Neural crest cell (in vitro differentiated cells): ENCODE measurements at regions not wholly inside any gene's neighbourhood (a gene's known extent, or its start where the extent isn't known, plus 50 kb on each side); places are given as distances from the start of the nearest gene placed in this dataset.
A peak's percentile ranks its signal among the peaks of the same experiment; 100 is the strongest.

Source experiments
- DNase-seq: peaks from one replicate; pipeline ENCODE4 v3.0.0; 2021; ENCODE audit warnings: low read depth, mixed read lengths, low spot score
- H3K27ac Mint-ChIP-seq: one replicate; pipeline ENCODE4 v1.8.0; 2021; ENCODE audit warnings: mild to moderate bottlenecking, mixed read lengths; ENCODE audit not compliant: unreplicated experiment
- H3K27me3 Mint-ChIP-seq: 2 replicates; pipeline ENCODE4 v1.8.0; 2021; ENCODE audit warnings: low read depth, mild to moderate bottlenecking, mixed read lengths
- H3K36me3 Mint-ChIP-seq: 2 replicates; pipeline ENCODE4 v1.8.0; 2021; ENCODE audit warnings: low read depth, mild to moderate bottlenecking, mixed read lengths
- H3K4me1 Mint-ChIP-seq: 2 replicates; pipeline ENCODE4 v1.8.0; 2021; ENCODE audit warnings: mixed read lengths
- H3K4me3 Mint-ChIP-seq: one replicate; pipeline ENCODE4 v1.8.0; 2021; ENCODE audit warnings: mild to moderate bottlenecking, mixed read lengths
- H3K9me3 Mint-ChIP-seq: 2 replicates; pipeline ENCODE4 v1.8.0; 2021; ENCODE audit warnings: mixed read lengths
- CTCF ChIP-seq: fragments of 200-600 bp; sonication (generic); conservative IDR thresholded peaks from 2 replicates; pipeline ENCODE4 v1.5.0; 2021; ENCODE audit warnings: antibody characterized with exemption, mild to moderate bottlenecking

- no peak overlapping the region for H3K4me3 Mint-ChIP-seq
- no peak for TF ChIP-seq CTCF
- H3K27me3 Mint-ChIP-seq: no peaks in the 10 kb centered on the region
- no peaks in the 10 kb centered on the region for H3K36me3 Mint-ChIP-seq
- H3K27ac Mint-ChIP-seq: no peak overlapping the region
- no peaks in the 10 kb centered on the region for H3K4me1 Mint-ChIP-seq
- H3K9me3 Mint-ChIP-seq: no peaks in the 10 kb centered on the region
- no peak for DNase-seq
Observed at GRCh38 chr5:27381686-27382085, 343.3 kb upstream of the CDH9 start.

GRCh38 chr5:27377626-27378025 is 339.2 kb upstream of the CDH9 start:
- Mint-ChIP-seq H3K27ac (no peak overlapping the region), H3K36me3 (no peaks in the 10 kb centered on the region), H3K27me3 (no peaks in the 10 kb centered on the region), H3K4me1 (no peaks in the 10 kb centered on the region), H3K9me3 (no peaks in the 10 kb centered on the region), H3K4me3 (no peak overlapping the region)
- no peak for TF ChIP-seq CTCF
- no peak for DNase-seq

- no peak for TF ChIP-seq CTCF
- Mint-ChIP-seq H3K36me3 (no peaks in the 10 kb centered on the region), H3K27ac (no peak overlapping the region), H3K4me3 (no peak overlapping the region), H3K27me3 (no peaks in the 10 kb centered on the region), H3K9me3 (no peaks in the 10 kb centered on the region), H3K4me1 (no peaks in the 10 kb centered on the region)
- no peak for DNase-seq
Observed at GRCh38 chr5:27353970-27354369, 315.6 kb upstream of the CDH9 start.

GRCh38 chr5:27353540-27353939 is 315.2 kb upstream of the CDH9 start:
- Mint-ChIP-seq H3K36me3 (no peaks in the 10 kb centered on the region), H3K9me3 (no peaks in the 10 kb centered on the region), H3K27me3 (no peaks in the 10 kb centered on the region), H3K4me1 (no peaks in the 10 kb centered on the region), H3K4me3 (no peak overlapping the region), H3K27ac (no peak overlapping the region)
- no peak for TF ChIP-seq CTCF
- no peak for DNase-seq

- H3K4me3 Mint-ChIP-seq: no peak overlapping the region
- H3K9me3 Mint-ChIP-seq: peaks cover 13% of the 10 kb centered on the region
- no peaks in the 10 kb centered on the region for H3K4me1 Mint-ChIP-seq
- no peaks in the 10 kb centered on the region for H3K27me3 Mint-ChIP-seq
- no peak for DNase-seq
- H3K36me3 Mint-ChIP-seq: no peaks in the 10 kb centered on the region
- H3K27ac Mint-ChIP-seq: peak overlapping the region; percentile 57
- no peak for TF ChIP-seq CTCF
Observed at GRCh38 chr5:27341342-27341741, 303.0 kb upstream of the CDH9 start.

- TF ChIP-seq CTCF: no peak
- H3K4me3 Mint-ChIP-seq: no peak overlapping the region
- no peak for DNase-seq
- no peaks in the 10 kb centered on the region for H3K36me3 Mint-ChIP-seq
- no peaks in the 10 kb centered on the region for H3K4me1 Mint-ChIP-seq
- H3K27ac Mint-ChIP-seq: no peak overlapping the region
- no peaks in the 10 kb centered on the region for H3K27me3 Mint-ChIP-seq
- H3K9me3 Mint-ChIP-seq: peaks cover 10% of the 10 kb centered on the region
Observed at GRCh38 chr5:27336817-27337216, 298.4 kb upstream of the CDH9 start.
